ENCODE measurements at regions not wholly inside any gene's neighbourhood (a gene's known extent, or its start where the extent isn't known, plus 50 kb on each side); places are given as distances from the start of the nearest gene placed in this dataset.

DNA sequence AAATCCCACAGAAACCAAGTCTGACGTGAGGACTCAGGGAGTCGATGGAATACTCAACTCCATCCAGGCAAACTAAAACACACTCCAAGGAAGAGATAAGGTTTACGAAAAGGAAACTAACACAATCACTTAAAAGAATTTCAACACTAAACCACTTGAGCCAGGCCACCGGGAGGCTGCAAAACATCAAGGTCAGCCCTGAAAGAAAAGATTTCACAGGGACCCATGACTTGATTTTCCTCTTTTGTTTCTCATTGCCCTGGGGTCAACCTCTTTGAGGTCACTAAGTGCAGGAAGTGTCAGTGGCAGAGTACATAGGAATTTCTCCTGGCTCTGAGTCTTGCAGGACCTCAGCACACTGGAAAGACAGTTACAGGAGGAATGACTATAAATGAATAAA is 77.8 kb upstream of the TARS1 start:
- Mint-ChIP-seq H3K27me3 (peaks cover 3% of the 10 kb centered on the region), H3K4me3 (no peak overlapping the region), H3K27ac (no peak overlapping the region), H3K9me3 (no peaks in the 10 kb centered on the region), H3K4me1 (ENCODE audit: low read depth) (no peaks in the 10 kb centered on the region), H3K36me3 (no peaks in the 10 kb centered on the region)
- ChIA-PET CTCF (no interaction called here), POLR2A (no interaction called here)
- no peak for DNase-seq
- intact Hi-C loops (cut with micrococcal nuclease) = no loop called here

GRCh38 chr5:33363537-33363936 is 77.2 kb upstream of the TARS1 start:
- Mint-ChIP-seq H3K4me1 (ENCODE audit: low read depth) (no peaks in the 10 kb centered on the region), H3K36me3 (no peaks in the 10 kb centered on the region), H3K27me3 (peaks cover 3% of the 10 kb centered on the region), H3K9me3 (no peaks in the 10 kb centered on the region), H3K4me3 (no peak overlapping the region), H3K27ac (no peak overlapping the region)
- ChIA-PET CTCF (no interaction called here), POLR2A (no interaction called here)
- DNase-seq = no peak
- intact Hi-C loops (cut with micrococcal nuclease) = no loop called here

- H3K27me3 Mint-ChIP-seq = peaks cover 3% of the 10 kb centered on the region
- H3K9me3 Mint-ChIP-seq = no peaks in the 10 kb centered on the region
- H3K36me3 Mint-ChIP-seq = no peaks in the 10 kb centered on the region
- no peak overlapping the region for H3K27ac Mint-ChIP-seq
- no peak overlapping the region for H3K4me3 Mint-ChIP-seq
- ChIA-PET POLR2A (no interaction called here), CTCF (no interaction called here)
- no peaks in the 10 kb centered on the region for H3K4me1 Mint-ChIP-seq (ENCODE audit: low read depth)
- intact Hi-C loops (cut with micrococcal nuclease) = no loop called here
- no peak for DNase-seq
These were observed 76.4 kb upstream of the TARS1 start for GRCh38 chr5:33364406-33364805.

GRCh38 chr5:33367416-33367815 is 73.3 kb upstream of the TARS1 start:
- Mint-ChIP-seq H3K9me3 (no peaks in the 10 kb centered on the region), H3K4me3 (no peak overlapping the region), H3K27ac (no peak overlapping the region), H3K4me1 (ENCODE audit: low read depth) (no peaks in the 10 kb centered on the region), H3K27me3 (no peaks in the 10 kb centered on the region), H3K36me3 (no peaks in the 10 kb centered on the region)
- POLR2A ChIA-PET = no interaction called here
- CTCF ChIA-PET = no interaction called here
- no peak for DNase-seq
- intact Hi-C loops (cut with micrococcal nuclease) = no loop called here

- H3K27me3 Mint-ChIP-seq = no peaks in the 10 kb centered on the region
- ChIA-PET POLR2A (no interaction called here), CTCF (no interaction called here)
- H3K27ac Mint-ChIP-seq = no peak overlapping the region
- no peaks in the 10 kb centered on the region for H3K9me3 Mint-ChIP-seq
- H3K36me3 Mint-ChIP-seq = no peaks in the 10 kb centered on the region
- DNase-seq = no peak
- H3K4me1 Mint-ChIP-seq (ENCODE audit: low read depth) = no peaks in the 10 kb centered on the region
- no peak overlapping the region for H3K4me3 Mint-ChIP-seq
- intact Hi-C loops (cut with micrococcal nuclease) = no loop called here
These were observed 71.0 kb upstream of the TARS1 start for GRCh38 chr5:33369485-33370465.

GRCh38 chr5:33370466-33370859 is 70.3 kb upstream of the TARS1 start:
- DNase-seq = no peak
- Mint-ChIP-seq H3K4me1 (ENCODE audit: low read depth) (no peaks in the 10 kb centered on the region), H3K27me3 (no peaks in the 10 kb centered on the region), H3K9me3 (no peaks in the 10 kb centered on the region), H3K27ac (no peak overlapping the region), H3K36me3 (no peaks in the 10 kb centered on the region), H3K4me3 (no peak overlapping the region)
- CTCF ChIA-PET = no interaction called here
- intact Hi-C loops (cut with micrococcal nuclease) = no loop called here
- POLR2A ChIA-PET = no interaction called here

GRCh38 chr5:33371660-33372059 is 69.1 kb upstream of the TARS1 start:
- ChIA-PET POLR2A (no interaction called here), CTCF (no interaction called here)
- H3K27ac Mint-ChIP-seq = no peak overlapping the region
- DNase-seq = no peak
- intact Hi-C loops (cut with micrococcal nuclease) = no loop called here
- H3K4me3 Mint-ChIP-seq = no peak overlapping the region
- no peaks in the 10 kb centered on the region for H3K9me3 Mint-ChIP-seq
- H3K4me1 Mint-ChIP-seq (ENCODE audit: low read depth) = no peaks in the 10 kb centered on the region
- no peaks in the 10 kb centered on the region for H3K36me3 Mint-ChIP-seq
- H3K27me3 Mint-ChIP-seq = no peaks in the 10 kb centered on the region

DNA sequence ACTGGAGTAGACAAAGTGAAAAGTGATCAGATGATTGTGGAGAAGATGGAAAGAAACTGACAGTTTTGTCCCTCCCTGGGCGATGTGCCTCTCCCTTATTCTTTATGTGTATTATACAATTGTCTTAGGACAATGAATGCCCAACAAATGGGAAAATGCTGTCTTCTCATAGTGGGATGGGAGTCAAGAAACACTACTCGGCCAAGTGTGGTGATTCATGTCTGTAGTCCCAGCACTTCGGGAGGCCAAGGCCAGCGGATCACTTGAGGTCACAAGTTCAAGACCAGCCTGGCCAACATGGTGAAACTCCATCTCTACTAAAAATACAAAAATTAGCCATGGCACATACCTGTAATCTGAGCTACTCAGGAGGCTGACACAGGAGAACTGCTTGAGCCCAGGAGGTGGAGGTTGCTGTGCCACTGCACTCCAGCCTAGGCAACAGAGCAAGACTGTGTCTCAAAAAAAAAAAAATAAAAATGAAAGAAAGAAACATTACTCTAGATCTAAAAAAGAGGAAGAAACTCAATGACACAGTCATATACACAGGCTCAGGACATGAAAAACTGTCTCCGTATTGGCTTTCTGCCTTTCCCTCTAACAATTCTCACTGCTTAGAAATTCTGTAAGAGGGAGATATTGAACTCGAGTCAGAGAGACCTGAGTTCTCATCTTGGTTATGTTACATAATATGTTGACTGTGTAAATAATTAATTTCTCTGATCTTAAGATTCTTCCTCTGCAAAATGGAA is 67.9 kb upstream of the TARS1 start:
- H3K36me3 Mint-ChIP-seq = no peaks in the 10 kb centered on the region
- H3K27me3 Mint-ChIP-seq = no peaks in the 10 kb centered on the region
- no peak overlapping the region for H3K4me3 Mint-ChIP-seq
- no peaks in the 10 kb centered on the region for H3K4me1 Mint-ChIP-seq (ENCODE audit: low read depth)
- no peaks in the 10 kb centered on the region for H3K9me3 Mint-ChIP-seq
- POLR2A ChIA-PET = no interaction called here
- CTCF ChIA-PET = no interaction called here
- no peak for DNase-seq
- intact Hi-C loops (cut with micrococcal nuclease) = no loop called here
- no peak overlapping the region for H3K27ac Mint-ChIP-seq

DNA sequence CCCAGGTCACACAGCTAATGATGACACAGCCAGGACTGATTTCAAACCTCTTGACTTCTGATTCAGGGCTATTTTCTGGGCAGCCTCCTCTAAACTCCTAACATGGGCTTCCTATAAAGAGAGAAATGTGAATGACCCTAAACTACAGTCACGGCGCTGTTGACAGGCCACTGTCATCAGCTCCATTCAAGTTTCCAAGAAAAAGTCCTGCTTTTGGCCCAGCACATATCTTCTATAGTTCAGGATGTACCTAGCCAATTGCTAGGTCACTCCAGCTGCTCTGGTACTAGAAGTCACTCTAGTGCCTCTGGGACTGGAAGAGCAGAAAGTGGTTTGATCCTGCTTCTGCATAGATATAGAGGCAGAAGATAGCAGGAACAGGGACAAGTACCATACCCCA is 64.9 kb upstream of the TARS1 start:
- H3K36me3 Mint-ChIP-seq = no peaks in the 10 kb centered on the region
- intact Hi-C loops (cut with micrococcal nuclease) = no loop called here
- DNase-seq = no peak
- no peak overlapping the region for H3K27ac Mint-ChIP-seq
- no peaks in the 10 kb centered on the region for H3K27me3 Mint-ChIP-seq
- H3K4me1 Mint-ChIP-seq (ENCODE audit: low read depth) = no peaks in the 10 kb centered on the region
- no peaks in the 10 kb centered on the region for H3K9me3 Mint-ChIP-seq
- POLR2A ChIA-PET = no interaction called here
- CTCF ChIA-PET = no interaction called here
- no peak overlapping the region for H3K4me3 Mint-ChIP-seq

DNA sequence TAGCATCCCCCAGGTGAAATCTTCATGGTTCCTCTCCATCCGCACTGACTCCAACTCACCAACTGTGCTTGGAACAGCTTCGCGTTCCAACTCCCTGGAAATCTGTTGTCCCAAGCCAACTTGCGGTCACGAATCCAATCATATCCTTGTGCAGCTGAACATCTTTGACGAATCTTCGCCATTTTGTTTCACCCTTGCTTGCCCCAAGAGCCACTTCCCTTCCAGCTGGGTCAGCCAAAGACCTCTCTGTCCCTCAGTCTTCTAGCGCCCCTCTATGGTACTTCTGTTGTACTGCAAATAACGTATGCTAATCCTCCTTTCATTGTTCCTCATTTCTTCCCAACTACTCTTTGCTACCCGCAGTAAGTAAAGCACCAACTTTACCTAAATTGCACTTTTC is 61.0 kb upstream of the TARS1 start:
- H3K4me1 Mint-ChIP-seq (ENCODE audit: low read depth) = no peaks in the 10 kb centered on the region
- ChIA-PET POLR2A (interaction anchor here (0.6 kb wide), 1 partner anchor 781 kb away, joined by 5 read pairs; no protein-coding TSS in a partner anchor), CTCF (interaction anchor here (0.9 kb wide), 1 partner anchor 671 kb away, joined by 4 read pairs; no protein-coding TSS in a partner anchor)
- peaks cover 3% of the 10 kb centered on the region for H3K27me3 Mint-ChIP-seq
- peaks cover 2% of the 10 kb centered on the region for H3K9me3 Mint-ChIP-seq
- intact Hi-C loops (cut with micrococcal nuclease) = no loop called here
- no peak overlapping the region for H3K4me3 Mint-ChIP-seq
- H3K27ac Mint-ChIP-seq = no peak overlapping the region
- H3K36me3 Mint-ChIP-seq = peaks cover under 1% of the 10 kb centered on the region
- no peak for DNase-seq

DNA sequence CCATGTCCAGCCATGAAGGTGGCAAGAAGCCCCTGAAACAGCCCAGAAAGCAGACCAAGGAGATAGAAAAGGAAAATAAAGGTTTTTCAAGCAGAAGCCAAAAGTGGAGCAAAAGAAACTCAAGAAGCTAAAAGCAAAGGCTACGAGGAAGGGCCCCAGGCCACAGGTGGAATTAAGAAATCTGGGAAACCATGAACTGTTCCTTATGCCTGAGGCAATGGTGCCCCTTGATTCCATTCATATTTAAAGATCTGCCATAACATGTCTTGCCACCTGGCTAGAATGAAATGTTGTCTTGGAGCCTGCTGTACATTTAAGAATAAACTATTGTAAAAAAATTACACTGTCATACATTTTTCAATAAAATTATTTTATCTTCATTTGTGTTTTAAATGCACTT is 59.5 kb upstream of the TARS1 start:
- H3K9me3 Mint-ChIP-seq = peaks cover 14% of the 10 kb centered on the region
- intact Hi-C loops (cut with micrococcal nuclease) = no loop called here
- ChIA-PET POLR2A (no interaction called here), CTCF (no interaction called here)
- H3K4me1 Mint-ChIP-seq (ENCODE audit: low read depth) = no peaks in the 10 kb centered on the region
- H3K27me3 Mint-ChIP-seq = peaks cover 3% of the 10 kb centered on the region
- no peak for DNase-seq
- H3K36me3 Mint-ChIP-seq = peaks cover 3% of the 10 kb centered on the region
- no peak overlapping the region for H3K4me3 Mint-ChIP-seq
- no peak overlapping the region for H3K27ac Mint-ChIP-seq

Data from activated CD4-positive, alpha-beta memory T cell treated with anti-CD3 and anti-CD28 coated beads for 36 hours (primary cell).